Effector CD4-positive, alpha-beta T cell (primary cell): ENCODE measurements at regions not wholly inside any gene's neighbourhood (a gene's known extent, or its start where the extent isn't known, plus 50 kb on each side); places are given as distances from the start of the nearest gene placed in this dataset.

ENCODE experiments used
- DNase-seq: peaks from one replicate; pipeline ENCODE4 v3.0.0-alpha.2; 2020

GRCh38 chr2:151071906-151072305, 189.8 kb downstream of the RBM43 start:
- DNase-seq = no peak

GRCh38 chr2:151071382-151071781, 190.3 kb downstream of the RBM43 start:
- DNase-seq = no peak

- no peak for DNase-seq
Observed at GRCh38 chr2:151070253-151070652, 191.4 kb downstream of the RBM43 start.

- no peak for DNase-seq
Observed at GRCh38 chr2:151067658-151068369, 193.8 kb downstream of the RBM43 start.

GRCh38 chr2:151063271-151063670, 198.4 kb downstream of the RBM43 start:
- DNase-seq = no peak

GRCh38 chr2:151060287-151060686, 201.4 kb downstream of the RBM43 start:
- no peak for DNase-seq

- DNase-seq = no peak
Observed at GRCh38 chr2:151056870-151057269, 204.8 kb downstream of the RBM43 start.

GRCh38 chr2:151053661-151053990, 208.0 kb downstream of the RBM43 start:
- no peak for DNase-seq

- DNase-seq = no peak
Observed at GRCh38 chr2:151052850-151053660, 208.6 kb downstream of the RBM43 start.

GRCh38 chr2:151051574-151052220, 210.0 kb downstream of the RBM43 start:
- no peak for DNase-seq

- DNase-seq = no peak
Observed at GRCh38 chr2:151049746-151050145, 211.9 kb downstream of the RBM43 start.

GRCh38 chr2:151048331-151049054, 213.2 kb downstream of the RBM43 start:
- DNase-seq = no peak

- DNase-seq = no peak
Observed at GRCh38 chr2:151043484-151043883, 218.2 kb downstream of the RBM43 start.

GRCh38 chr2:151042964-151043363, 218.7 kb downstream of the RBM43 start:
- no peak for DNase-seq

- no peak for DNase-seq
Observed at GRCh38 chr2:151040039-151040438, 221.6 kb downstream of the RBM43 start.

GRCh38 chr2:151038516-151038915, 223.1 kb downstream of the RBM43 start:
- DNase-seq = no peak

GRCh38 chr2:151037434-151037833, 224.2 kb downstream of the RBM43 start:
- DNase-seq = no peak

- no peak for DNase-seq
Observed at GRCh38 chr2:151033271-151034248, 228.1 kb downstream of the RBM43 start.

- no peak for DNase-seq
Observed at GRCh38 chr2:151032741-151033191, 228.9 kb downstream of the RBM43 start.

- DNase-seq = no peak
Observed at GRCh38 chr2:151030663-151031230, 230.9 kb downstream of the RBM43 start.

GRCh38 chr2:151029406-151030157, 232.1 kb downstream of the RBM43 start:
- no peak for DNase-seq
